Activated CD8-positive, alpha-beta memory T cell treated with anti-CD3 and anti-CD28 coated beads for 36 hours (primary cell): ENCODE measurements at regions not wholly inside any gene's neighbourhood (a gene's known extent, or its start where the extent isn't known, plus 50 kb on each side); places are given as distances from the start of the nearest gene placed in this dataset.
"Not testable (repeated sequence)": the region's sequence is repeated elsewhere in the genome, so short reads cannot be mapped to it uniquely, and the experiment has no call there.

Source experiments
- CTCF ChIA-PET: fragments of 350-600 bp; sonication (Branson Sonifier 250); formaldehyde crosslinking; loops from one replicate; lab custom pipeline; 2021; ENCODE audit warnings: antibody characterized with exemption; lab: Charles Lee
- POLR2A ChIA-PET: fragments of 350-600 bp; sonication (Branson Sonifier 250); formaldehyde crosslinking; loops from one replicate; lab custom pipeline; 2021; ENCODE audit warnings: antibody characterized with exemption; lab: Charles Lee

GRCh38 chr12:8386661-8387060 is 69.1 kb upstream of the CLEC6A start:
- POLR2A ChIA-PET, CTCF ChIA-PET: not testable (repeated sequence)

GRCh38 chr12:8389296-8389695 is 66.5 kb upstream of the CLEC6A start:
- CTCF ChIA-PET = not testable (repeated sequence)

GRCh38 chr12:8390001-8390777 is 65.6 kb upstream of the CLEC6A start:
- POLR2A ChIA-PET = not testable (repeated sequence)
- CTCF ChIA-PET = interaction anchor here (0.6 kb wide), 3 partner anchors 11 to 271 kb away, joined by 3 read pairs; no protein-coding TSS in a partner anchor

More at GRCh38 chr12:8389296-8389695, 66.5 kb upstream of the CLEC6A start:
- POLR2A ChIA-PET = not testable (repeated sequence)

- POLR2A ChIA-PET, CTCF ChIA-PET: not testable (repeated sequence)
Measured at GRCh38 chr12:8396225-8397071, 59.3 kb upstream of the CLEC6A start.

- CTCF ChIA-PET, POLR2A ChIA-PET: not testable (repeated sequence)
Measured at GRCh38 chr12:8397378-8397777, 58.4 kb upstream of the CLEC6A start.

- POLR2A ChIA-PET, CTCF ChIA-PET: not testable (repeated sequence)
Measured at GRCh38 chr12:8399496-8400034, 56.2 kb upstream of the CLEC6A start.

GRCh38 chr12:8403834-8404233 is 51.9 kb upstream of the CLEC6A start:
- CTCF ChIA-PET, POLR2A ChIA-PET: not testable (repeated sequence)

GRCh38 chr12:8404341-8404740 is 51.4 kb upstream of the CLEC6A start:
- CTCF ChIA-PET = not testable (repeated sequence)

More at GRCh38 chr12:8404341-8404740, 51.4 kb upstream of the CLEC6A start:
- POLR2A ChIA-PET = not testable (repeated sequence)
